HCT116 (cell line): ENCODE measurements at regions not wholly inside any gene's neighbourhood (a gene's known extent, or its start where the extent isn't known, plus 50 kb on each side); places are given as distances from the start of the nearest gene placed in this dataset.

Source experiments
- CEBPB ChIP-seq: IDR thresholded peaks from 2 replicates; pipeline ENCODE4 v1.6.1; 2012; ENCODE audit warnings: low read depth
- POLR2A ChIP-seq: IDR thresholded peaks from 2 replicates; pipeline ENCODE4 v1.7.0; 2011; ENCODE audit warnings: borderline replicate concordance; ENCODE audit not compliant: insufficient read depth, insufficient read length; ENCODE audit errors: extremely low read depth
- SP1 ChIP-seq: IDR thresholded peaks from 2 replicates; pipeline ENCODE4 v1.6.1; 2012; ENCODE audit warnings: low read depth
- TF ChIP-seq, protein P1 (sequence below), 3 experiments: fragments of 200-600 bp in 1 of 3; sonication (generic) in 1 of 3; IDR thresholded peaks in 2 of 3; conservative IDR thresholded peaks in 1 of 3; 2 replicates each; pipeline ENCODE4 v1.5.1; 2012 to 2017; ENCODE audit warnings: low read depth in 2 of 3, low read length in 2 of 3, antibody characterized with exemption in 1 of 3, borderline replicate concordance in 1 of 3, control low read depth in 1 of 3, mild to moderate bottlenecking in 1 of 3, mixed read lengths in 1 of 3, mixed run types in 1 of 3, moderate library complexity in 1 of 3; ENCODE audit not compliant: insufficient read depth in 1 of 3
- TF ChIP-seq, protein P2 (sequence below): IDR thresholded peaks from 2 replicates; pipeline ENCODE4 v1.6.1; 2011; ENCODE audit warnings: mild to moderate bottlenecking, low read length, moderate library complexity; ENCODE audit not compliant: insufficient replicate concordance; ENCODE audit errors: extremely low read depth

DNA sequence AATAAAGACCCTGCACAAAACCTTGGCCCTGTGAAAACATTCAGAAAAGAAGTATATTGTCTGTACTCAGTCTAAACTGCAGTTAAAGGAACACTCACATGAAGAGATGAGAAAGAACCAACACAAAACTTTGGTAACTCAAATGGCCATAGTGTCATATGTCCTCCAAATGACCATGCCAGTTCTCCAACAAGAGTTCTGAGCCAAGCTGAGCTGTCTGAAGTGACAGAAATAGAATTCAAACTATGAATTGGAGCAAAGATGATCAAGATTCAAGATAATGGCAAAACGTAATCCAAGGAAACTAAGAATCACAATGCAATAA, 739.3 kb upstream of the NDST4 start:
- TF ChIP-seq, protein P1, sequence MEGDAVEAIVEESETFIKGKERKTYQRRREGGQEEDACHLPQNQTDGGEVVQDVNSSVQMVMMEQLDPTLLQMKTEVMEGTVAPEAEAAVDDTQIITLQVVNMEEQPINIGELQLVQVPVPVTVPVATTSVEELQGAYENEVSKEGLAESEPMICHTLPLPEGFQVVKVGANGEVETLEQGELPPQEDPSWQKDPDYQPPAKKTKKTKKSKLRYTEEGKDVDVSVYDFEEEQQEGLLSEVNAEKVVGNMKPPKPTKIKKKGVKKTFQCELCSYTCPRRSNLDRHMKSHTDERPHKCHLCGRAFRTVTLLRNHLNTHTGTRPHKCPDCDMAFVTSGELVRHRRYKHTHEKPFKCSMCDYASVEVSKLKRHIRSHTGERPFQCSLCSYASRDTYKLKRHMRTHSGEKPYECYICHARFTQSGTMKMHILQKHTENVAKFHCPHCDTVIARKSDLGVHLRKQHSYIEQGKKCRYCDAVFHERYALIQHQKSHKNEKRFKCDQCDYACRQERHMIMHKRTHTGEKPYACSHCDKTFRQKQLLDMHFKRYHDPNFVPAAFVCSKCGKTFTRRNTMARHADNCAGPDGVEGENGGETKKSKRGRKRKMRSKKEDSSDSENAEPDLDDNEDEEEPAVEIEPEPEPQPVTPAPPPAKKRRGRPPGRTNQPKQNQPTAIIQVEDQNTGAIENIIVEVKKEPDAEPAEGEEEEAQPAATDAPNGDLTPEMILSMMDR (IDR thresholded peaks at IDR 0.05 in 2 of 3, conservative IDR thresholded peaks at IDR 0.05 in 1 of 3; ENCODE audit: borderline replicate concordance in 1 of 3, insufficient read depth in 1 of 3, low read depth in 2 of 3, low read length in 2 of 3) = no peak
- no peak for TF ChIP-seq SP1
- no peak for TF ChIP-seq CEBPB
- no peak for TF ChIP-seq POLR2A
- TF ChIP-seq, protein P2, sequence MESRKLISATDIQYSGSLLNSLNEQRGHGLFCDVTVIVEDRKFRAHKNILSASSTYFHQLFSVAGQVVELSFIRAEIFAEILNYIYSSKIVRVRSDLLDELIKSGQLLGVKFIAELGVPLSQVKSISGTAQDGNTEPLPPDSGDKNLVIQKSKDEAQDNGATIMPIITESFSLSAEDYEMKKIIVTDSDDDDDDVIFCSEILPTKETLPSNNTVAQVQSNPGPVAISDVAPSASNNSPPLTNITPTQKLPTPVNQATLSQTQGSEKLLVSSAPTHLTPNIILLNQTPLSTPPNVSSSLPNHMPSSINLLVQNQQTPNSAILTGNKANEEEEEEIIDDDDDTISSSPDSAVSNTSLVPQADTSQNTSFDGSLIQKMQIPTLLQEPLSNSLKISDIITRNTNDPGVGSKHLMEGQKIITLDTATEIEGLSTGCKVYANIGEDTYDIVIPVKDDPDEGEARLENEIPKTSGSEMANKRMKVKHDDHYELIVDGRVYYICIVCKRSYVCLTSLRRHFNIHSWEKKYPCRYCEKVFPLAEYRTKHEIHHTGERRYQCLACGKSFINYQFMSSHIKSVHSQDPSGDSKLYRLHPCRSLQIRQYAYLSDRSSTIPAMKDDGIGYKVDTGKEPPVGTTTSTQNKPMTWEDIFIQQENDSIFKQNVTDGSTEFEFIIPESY = no peak
